GM19468 (cell line): ENCODE measurements at regions not wholly inside any gene's neighbourhood (a gene's known extent, or its start where the extent isn't known, plus 50 kb on each side); places are given as distances from the start of the nearest gene placed in this dataset.

Source experiments
- ATAC-seq: cut with Tn5 transposase; IDR thresholded peaks from one replicate; pipeline ENCODE4 v1.9.1; 2021; ENCODE audit warnings: mild to moderate bottlenecking, moderate library complexity, moderate number of reproducible peaks; ENCODE audit not compliant: unreplicated experiment; ENCODE audit errors: extremely low read depth

GRCh38 chr18:78579854-78580577 lies 399.6 kb upstream of the SALL3 start:
- ATAC-seq: no peak

DNA sequence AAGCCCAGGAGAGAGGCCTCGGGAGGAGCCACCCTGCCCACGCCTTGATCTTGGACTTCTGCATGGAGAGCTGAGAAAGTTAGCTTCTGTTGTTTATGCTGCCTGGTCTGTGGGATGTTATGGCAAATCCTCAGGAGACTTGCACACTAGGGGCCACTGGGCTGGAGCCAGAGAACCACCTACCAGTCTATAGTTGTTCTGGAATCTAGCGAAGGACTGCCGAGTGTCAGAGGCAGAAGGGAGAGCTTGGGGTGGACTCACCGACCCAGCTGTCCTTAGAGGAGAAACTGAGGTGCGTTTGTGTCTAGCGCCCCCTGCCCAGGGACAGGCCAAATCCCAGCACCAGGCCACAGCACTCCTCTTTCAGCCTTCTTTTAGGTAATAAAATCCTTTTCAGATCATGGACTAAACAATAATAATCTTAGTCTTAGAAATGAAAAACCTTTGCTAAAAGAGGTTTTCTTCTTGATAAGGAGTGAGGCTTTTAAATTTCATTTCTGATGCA lies 398.7 kb upstream of the SALL3 start:
- no peak for ATAC-seq

GRCh38 chr18:78582181-78582709 lies 397.4 kb upstream of the SALL3 start:
- no peak for ATAC-seq

DNA sequence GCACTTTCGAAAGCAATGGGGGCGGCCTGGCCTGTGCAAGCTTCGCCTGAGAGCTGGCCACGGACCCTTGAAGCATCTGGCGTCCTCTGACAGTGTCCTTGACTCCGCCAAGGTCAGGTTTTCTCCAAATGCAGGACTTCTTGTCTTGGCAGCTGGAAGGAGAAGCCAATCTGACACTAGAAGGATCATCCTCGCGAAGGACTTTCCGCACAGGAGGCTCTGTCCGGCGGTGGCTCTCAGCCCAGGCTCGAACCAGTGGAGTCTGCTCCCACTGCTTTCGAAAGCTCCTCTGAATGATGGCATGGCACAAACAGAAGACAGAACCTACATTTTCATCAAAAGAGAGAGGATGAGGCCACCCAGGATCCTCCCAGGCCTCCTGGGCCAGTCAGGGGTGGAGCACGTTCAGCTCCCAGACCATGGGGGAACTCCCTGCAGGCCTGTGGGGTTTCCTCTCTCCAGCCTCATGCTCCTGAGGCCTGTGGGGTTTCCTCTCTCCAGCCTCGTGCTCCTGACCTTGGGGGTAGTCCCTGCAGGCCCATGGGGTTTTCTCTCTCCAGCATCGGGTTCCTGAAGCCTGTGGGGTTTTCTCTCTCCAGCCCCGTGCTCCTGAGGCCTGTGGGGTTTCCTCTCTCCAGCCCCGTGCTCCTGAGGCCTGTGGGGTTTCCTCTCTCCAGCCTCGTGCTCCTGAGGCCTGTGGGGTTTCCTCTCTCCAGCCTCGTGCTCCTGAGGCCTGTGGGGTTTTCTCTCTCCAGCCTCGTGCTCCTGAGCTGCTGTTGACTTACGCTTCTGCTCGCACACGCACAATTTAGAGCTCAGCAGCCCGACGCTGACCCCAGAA lies 396.5 kb upstream of the SALL3 start:
- ATAC-seq: no peak

- ATAC-seq: no peak
Measured at GRCh38 chr18:78583739-78584458, 395.7 kb upstream of the SALL3 start.

DNA sequence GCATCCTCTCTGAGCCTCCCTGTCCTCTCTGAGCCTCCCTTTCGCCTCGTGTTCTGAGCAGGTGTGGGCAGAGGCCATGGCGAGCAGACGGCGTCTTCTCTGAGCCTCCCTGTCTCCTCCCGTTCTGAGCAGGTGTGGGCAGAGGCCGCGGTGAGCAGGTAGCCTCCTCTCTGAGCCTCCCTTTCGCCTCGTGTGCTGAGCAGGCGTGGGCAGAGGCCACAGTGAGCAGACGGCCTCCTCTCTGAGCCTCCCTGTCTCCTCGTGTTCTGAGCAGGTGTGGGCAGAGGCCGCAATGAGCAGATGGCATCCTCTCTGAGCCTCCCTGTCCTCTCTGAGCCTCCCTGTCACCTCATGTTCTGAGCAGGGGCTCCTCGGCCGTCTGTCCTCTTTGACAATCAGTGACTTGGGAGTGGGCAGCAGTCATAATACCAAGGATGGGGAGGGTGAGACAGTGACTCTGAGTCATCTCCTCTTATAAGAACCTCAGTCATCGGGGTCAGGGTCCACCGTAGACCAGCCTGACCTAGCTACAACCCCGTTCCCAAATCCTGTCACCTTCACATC lies 395.1 kb upstream of the SALL3 start:
- ATAC-seq: no peak

DNA sequence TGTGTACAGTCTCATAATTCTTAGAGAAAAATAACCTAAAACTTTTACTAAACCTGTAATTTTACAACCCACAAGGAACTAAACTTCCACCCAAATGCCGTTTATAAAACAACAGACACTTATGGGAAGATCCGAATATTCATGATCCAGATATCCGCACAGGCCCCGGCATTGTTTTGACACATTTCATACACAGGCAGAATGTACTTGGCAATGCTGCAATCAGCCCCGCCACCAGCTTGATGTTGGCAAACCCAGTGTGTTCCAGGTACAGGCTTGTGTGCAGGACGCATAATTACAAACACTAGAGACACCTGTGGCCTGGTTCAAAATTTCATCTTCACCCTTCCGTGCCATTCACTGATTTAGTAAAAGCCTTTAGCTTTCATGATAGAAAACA lies 393.0 kb upstream of the SALL3 start:
- no peak for ATAC-seq

GRCh38 chr18:78587096-78587495 lies 392.5 kb upstream of the SALL3 start:
- ATAC-seq: no peak

GRCh38 chr18:78587626-78588600 lies 391.7 kb upstream of the SALL3 start:
- no peak for ATAC-seq

GRCh38 chr18:78589916-78590437 lies 389.6 kb upstream of the SALL3 start:
- ATAC-seq: no peak

DNA sequence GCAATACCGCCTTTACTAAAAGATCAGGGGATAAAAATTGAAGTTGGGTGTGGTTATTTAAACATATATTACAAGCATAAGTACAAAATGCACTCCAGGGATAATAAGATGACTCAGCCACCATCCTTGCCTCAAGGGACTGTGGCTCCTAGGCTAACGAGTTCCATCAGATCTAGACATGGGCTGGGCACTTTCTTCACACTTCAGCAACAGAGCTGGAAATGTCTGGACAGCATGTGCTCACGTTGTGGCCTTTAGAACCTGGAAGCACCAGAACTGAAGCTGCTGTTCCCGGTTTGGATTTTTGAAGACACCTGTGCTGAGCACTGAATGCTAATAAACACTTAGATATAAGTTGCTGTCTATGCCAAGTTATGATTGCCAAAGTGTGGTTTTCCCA lies 384.2 kb upstream of the SALL3 start:
- ATAC-seq: no peak

DNA sequence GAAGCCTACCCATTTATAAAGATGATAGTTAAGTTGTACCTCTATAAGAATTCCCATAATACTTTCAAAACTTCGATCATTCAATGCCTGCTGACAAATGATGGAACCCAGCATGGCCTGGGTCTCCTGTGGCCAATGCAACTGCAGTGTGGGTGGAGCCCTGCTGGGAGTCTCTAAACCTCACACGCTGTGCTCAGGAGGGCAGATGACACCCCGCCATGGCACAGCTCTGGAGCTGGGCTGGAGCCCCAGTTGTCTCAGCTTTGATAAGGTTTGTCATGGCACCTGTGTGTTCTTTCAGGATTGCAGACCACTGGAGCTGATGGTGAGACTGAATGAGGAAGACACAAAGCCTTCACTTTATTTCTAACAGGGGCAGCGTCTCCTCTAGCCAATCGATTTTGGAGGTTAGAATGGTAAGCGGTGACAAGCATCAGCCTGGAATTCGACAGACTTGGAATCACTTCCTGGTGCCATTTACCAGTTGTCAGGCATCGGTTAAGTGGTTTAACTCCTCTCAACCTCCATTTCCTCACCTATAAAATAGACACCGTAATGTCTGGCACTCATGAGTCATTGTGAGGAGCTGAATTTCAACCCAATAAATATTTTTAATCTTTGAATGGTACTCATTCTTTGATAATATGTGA lies 383.6 kb upstream of the SALL3 start:
- ATAC-seq: no peak

DNA sequence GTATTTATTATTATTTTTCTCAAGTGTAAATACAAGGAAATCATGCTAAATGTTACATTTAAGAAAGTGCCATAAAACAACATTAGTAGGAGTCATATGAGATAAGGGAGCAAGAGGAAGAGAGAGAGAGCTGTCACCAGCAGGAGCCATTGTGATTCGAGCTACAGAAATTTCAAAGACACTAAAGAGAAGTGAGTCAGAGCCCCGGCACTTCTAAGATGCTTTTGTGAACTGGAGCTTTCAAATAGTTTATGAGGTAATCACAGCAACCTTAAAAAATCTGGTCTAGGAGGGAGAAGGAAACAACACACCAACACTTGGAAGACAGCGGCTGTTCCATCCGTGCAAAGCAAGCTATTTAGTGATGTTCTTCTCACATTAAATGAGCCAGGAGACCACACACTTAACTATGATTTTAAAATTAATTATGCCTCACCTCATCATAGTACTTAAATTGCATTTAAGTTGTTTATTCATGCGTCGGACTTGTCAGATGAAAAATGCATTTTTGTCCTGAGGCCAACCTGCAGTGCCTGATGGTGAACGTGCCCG lies 382.7 kb upstream of the SALL3 start:
- ATAC-seq: no peak

GRCh38 chr18:78601349-78601748 lies 378.3 kb upstream of the SALL3 start:
- no peak for ATAC-seq

- no peak for ATAC-seq
Measured at GRCh38 chr18:78601923-78602322, 377.7 kb upstream of the SALL3 start.

GRCh38 chr18:78602430-78602829 lies 377.2 kb upstream of the SALL3 start:
- ATAC-seq: no peak

DNA sequence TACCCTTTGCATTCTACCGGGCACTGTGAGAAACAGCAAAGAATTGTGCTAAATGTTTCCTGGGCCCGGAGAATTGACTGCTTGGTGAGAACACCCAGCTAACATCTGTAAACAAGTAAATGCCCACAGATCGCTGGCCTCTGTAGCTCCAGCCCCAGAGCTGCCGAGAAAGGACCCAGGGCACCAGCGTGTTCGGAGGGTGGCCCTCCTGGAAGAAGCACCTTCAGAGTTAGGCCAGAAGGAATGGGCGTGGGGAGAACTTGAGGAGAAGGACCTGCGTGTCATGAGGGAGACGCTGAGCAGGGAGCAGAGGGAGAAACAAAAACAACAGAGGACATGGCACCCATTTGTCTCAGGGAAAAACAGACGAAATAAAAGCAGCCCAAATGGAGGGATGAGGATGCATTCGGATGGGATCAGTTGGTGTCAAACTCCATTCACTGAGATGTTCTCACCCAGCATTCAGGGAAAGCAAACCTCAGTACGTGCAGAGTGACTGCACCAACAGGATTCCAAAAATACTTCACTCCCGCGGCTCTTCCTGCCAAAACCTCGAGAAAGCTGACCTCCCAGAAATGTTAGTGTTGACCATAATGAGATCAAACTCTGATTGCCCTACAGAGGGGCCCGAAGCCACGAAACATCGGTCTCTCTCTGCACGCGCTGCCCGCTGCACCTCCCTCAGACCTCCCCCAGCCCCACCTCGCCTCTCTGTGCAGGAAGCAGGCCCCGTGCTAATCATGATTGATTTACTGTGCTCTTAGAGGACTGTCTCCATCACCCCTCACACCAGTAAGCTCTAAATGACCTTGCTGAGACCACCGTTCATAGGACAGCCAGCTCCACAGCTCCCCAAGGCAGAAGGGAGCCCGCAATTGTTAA lies 376.3 kb upstream of the SALL3 start:
- no peak for ATAC-seq
